Astrocyte (in vitro differentiated cells and primary cell): ENCODE measurements at regions not wholly inside any gene's neighbourhood (a gene's known extent, or its start where the extent isn't known, plus 50 kb on each side); places are given as distances from the start of the nearest gene placed in this dataset.

Experiments used
- CTCF ChIP-seq: IDR thresholded peaks from 2 replicates; pipeline ENCODE4 v1.5.1; 2011; ENCODE audit warnings: low read depth, mild to moderate bottlenecking, inconsistent platforms, low read length, moderate library complexity; ENCODE audit not compliant: insufficient read depth
- EZH2 ChIP-seq: IDR thresholded peaks from 2 replicates; pipeline ENCODE4 v1.6.1; 2012; ENCODE audit warnings: mild to moderate bottlenecking, low read length, inconsistent platforms; ENCODE audit not compliant: insufficient read depth

DNA sequence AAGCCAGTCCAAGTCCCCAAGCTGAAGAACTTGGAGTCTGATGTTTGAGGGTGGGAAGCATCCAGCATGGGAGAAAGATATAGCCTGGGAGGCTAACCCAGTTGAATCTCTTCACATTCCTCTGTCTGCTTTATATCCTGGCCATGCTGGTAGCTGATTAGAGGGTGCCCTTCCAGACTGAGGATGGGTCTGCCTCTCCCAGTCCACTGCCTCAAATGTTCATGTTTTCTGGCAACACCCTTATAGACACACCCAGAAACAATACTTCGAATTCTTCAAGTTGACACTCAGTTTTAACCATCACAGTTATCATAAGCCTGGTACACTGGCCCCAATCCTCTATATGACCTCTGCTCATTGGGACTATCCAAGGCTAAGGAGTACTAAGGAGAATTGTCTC, 124.1 kb upstream of the WDR1 start:
- TF ChIP-seq CTCF (no peak), EZH2 (no peak)
